Lower leg skin (tissue), 4 donors: ENCODE measurements at regions not wholly inside any gene's neighbourhood (a gene's known extent, or its start where the extent isn't known, plus 50 kb on each side); places are given as distances from the start of the nearest gene placed in this dataset.

Experiments
- DNase-seq, 2 donors: peaks; one replicate each; pipeline ENCODE4 v3.0.0-alpha.2; 2019; ENCODE audit warnings: low spot score in 2 of 2
- H3K4me3 ChIP-seq: fragments of 200-600 bp; sonication (generic); 2 replicates; pipeline ENCODE4 v1.5.1; 2017; ENCODE audit warnings: mild to moderate bottlenecking, low read depth; ENCODE audit not compliant: poor library complexity, severe bottlenecking
- POLR2A ChIP-seq, 2 donors: fragments of 450-650 bp; IDR thresholded peaks; one replicate each; pipeline ENCODE4 v1.6.1; 2016 to 2017; ENCODE audit warnings: antibody characterized with exemption in 2 of 2, mild to moderate bottlenecking in 1 of 2, moderate library complexity in 1 of 2
- WGBS, 2 donors: methylation state at CpG; one replicate each; pipeline ENCODE4 v1.1.5; 2018; 5-methylcytosine and 5-hydroxymethylcytosine counted together
- intact Hi-C: fragments of 100-400 bp; cut with DNase I; formaldehyde crosslinking; loops from one replicate; pipeline ENCODE4 v1.15.0; 2023; ENCODE audit warnings: low total_unique reads
- TF ChIP-seq, protein P1 (sequence below), 3 donors: fragments of 450-650 bp; IDR thresholded peaks; one replicate each; pipeline ENCODE4 v1.5.1; 2016; ENCODE audit warnings: antibody characterized with exemption in 3 of 3, mild to moderate bottlenecking in 3 of 3, moderate library complexity in 2 of 3

DNA sequence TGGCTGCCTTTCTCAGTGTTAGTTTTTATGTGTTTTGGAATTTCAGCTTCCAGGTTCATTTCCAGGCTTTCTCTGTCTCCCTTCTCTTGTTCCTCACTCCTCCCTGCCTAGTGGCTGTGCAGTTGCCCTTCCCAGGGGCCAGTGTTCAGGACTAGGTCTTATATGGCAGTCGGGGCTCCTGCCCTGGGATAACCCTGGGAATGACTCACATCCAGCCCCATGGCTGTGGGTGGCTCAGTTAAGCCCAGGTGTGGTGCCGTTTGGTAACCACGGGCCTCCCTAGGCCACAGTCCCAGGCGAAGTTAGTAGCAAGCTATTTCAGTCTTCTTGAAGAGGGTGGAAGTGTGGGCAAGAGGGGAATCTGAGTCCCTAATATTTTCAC is 57.4 kb upstream of the DDR1 start:
- 48 to 51% methylated on average over 4 of the region's 4 CpGs for WGBS, 2 donors
- no peak overlapping the region for H3K4me3 ChIP-seq
- TF ChIP-seq, protein P1, sequence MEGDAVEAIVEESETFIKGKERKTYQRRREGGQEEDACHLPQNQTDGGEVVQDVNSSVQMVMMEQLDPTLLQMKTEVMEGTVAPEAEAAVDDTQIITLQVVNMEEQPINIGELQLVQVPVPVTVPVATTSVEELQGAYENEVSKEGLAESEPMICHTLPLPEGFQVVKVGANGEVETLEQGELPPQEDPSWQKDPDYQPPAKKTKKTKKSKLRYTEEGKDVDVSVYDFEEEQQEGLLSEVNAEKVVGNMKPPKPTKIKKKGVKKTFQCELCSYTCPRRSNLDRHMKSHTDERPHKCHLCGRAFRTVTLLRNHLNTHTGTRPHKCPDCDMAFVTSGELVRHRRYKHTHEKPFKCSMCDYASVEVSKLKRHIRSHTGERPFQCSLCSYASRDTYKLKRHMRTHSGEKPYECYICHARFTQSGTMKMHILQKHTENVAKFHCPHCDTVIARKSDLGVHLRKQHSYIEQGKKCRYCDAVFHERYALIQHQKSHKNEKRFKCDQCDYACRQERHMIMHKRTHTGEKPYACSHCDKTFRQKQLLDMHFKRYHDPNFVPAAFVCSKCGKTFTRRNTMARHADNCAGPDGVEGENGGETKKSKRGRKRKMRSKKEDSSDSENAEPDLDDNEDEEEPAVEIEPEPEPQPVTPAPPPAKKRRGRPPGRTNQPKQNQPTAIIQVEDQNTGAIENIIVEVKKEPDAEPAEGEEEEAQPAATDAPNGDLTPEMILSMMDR (IDR thresholded peaks at IDR 0.05), result no peak
- no peak for TF ChIP-seq POLR2A (IDR thresholded peaks at IDR 0.05)
- DNase-seq, result no peak
- intact Hi-C loops, result loop anchor here (5.0 kb wide), 2 partner anchors 50 to 260 kb away; no protein-coding TSS in a partner anchor

DNA sequence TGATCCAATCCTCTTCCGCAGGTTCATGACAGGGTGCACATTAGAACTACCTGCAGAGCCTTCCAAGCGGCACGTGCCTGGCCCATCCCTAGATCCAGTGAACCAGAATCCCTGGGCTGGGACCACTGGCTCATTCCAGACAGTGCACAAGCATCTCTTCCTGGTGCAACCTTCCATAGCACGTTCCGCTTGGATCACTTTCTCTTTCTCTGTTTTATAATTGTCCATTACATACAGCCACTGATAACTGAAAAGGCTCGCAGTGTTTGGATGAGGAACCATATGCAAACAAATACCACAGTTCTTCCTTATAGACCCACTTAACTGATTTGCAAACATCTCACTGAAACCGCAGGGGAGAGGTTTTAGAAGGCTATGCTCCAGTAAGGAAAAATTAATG is 59.6 kb upstream of the DDR1 start:
- H3K4me3 ChIP-seq, result no peak overlapping the region
- no peak for TF ChIP-seq POLR2A (IDR thresholded peaks at IDR 0.05)
- TF ChIP-seq, protein P1 (IDR thresholded peaks at IDR 0.05), result no peak
- no peak for DNase-seq
- intact Hi-C loops, result loop anchor here (5.0 kb wide), 2 partner anchors 53 to 263 kb away; no protein-coding TSS in a partner anchor
- WGBS, 2 donors, result 90 to 93% methylated on average over 7 of the region's 7 CpGs

DNA sequence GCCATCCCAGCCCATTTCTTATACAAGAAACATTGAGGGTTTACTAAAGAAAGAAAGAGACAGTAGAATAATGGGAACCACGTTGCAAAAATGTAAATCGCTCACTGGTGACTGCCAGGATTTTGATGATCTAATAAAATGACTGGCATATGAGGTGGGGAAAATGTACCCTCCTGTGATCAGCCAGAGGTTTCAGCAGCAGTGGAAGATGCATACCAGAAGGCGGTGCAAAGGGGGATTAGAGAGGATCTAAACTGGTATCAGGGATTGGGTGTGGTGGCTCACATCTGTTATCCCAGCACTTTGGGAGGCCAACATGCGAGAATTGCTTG is 60.8 kb upstream of the DDR1 start:
- TF ChIP-seq, protein P1 (IDR thresholded peaks at IDR 0.05), result no peak
- TF ChIP-seq POLR2A (IDR thresholded peaks at IDR 0.05), result no peak
- no peak overlapping the region for H3K4me3 ChIP-seq
- DNase-seq, result no peak
- intact Hi-C loops, result no loop called here
- 67 to 82% methylated on average over 4 of the region's 4 CpGs for WGBS, 2 donors

DNA sequence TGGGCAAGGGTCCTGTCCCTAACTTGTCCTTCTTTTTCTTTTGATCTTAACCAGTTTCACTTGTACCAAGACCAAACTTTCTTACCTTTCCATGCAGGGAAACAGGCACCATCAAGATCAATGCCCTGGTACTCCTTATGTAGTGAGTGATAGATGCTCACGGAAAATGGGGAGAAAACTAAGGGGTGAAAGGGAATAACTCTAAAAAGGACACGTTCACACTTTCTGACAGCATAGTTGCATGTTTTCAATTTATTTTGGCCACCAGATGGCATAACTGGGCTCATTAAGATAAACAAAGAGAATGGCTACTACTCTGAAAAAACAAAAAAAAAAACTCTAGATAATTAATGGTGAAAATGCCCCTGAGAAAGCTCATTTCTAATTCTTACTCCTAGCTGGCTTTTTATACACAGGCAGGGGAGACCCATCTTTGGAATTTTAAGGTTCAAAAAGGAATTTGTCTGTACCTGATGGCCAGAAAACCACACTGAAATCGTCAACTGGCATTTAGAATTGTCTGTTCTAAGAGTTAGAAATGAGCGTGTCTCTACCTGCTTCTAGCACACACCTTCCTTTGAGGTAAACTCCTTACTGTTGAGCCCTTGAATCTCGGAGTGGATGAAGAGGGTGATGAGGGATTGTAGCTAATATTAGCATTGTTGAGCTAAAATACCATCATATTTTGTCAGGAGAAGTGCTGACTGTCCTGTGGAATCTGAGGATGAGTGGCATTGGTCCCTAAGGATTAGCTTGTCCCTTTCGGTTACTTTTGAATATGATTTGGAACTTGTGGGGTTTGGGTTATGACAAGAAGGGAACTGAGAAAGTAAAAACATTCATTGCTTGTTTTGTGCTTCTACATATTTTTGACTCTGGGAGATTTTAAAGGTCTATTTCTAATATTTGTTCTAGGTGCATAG is 62.2 kb upstream of the DDR1 start:
- WGBS, 2 donors, result 32 to 44% methylated on average over 6 of the region's 6 CpGs
- intact Hi-C loops, result no loop called here
- no peak for TF ChIP-seq POLR2A (IDR thresholded peaks at IDR 0.05)
- TF ChIP-seq, protein P1 (IDR thresholded peaks at IDR 0.05), result no peak
- no peak for DNase-seq
- H3K4me3 ChIP-seq, result no peak overlapping the region

DNA sequence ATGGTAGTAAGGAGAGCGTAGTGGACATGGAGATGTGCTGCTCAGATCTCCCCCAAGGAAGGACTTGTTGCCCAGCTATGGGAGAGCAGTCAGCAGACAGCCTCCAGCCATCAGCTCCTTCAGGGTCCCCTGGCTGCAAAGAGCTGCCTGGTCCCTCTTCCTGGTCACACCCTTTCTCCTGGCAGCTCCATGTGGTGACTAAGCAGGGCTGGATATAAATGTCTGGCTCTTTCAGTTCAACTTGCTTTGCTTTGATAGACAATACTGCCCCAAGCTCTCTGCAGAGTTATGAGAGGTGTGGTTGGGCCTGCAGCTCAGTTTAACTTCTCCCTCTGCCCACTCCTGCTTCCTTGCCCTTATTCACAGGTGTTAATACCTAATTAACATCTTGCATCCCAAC is 64.1 kb upstream of the DDR1 start:
- DNase-seq, result peak in 1 of 2 donors; percentile 81
- TF ChIP-seq POLR2A (IDR thresholded peaks at IDR 0.05), result no peak
- TF ChIP-seq, protein P1 (IDR thresholded peaks at IDR 0.05), result no peak
- intact Hi-C loops, result no loop called here
- no peak overlapping the region for H3K4me3 ChIP-seq
- 72 to 84% methylated on average over 1 of the region's 1 CpG for WGBS, 2 donors
